ENCODE measurements at regions not wholly inside any gene's neighbourhood (a gene's known extent, or its start where the extent isn't known, plus 50 kb on each side); places are given as distances from the start of the nearest gene placed in this dataset.

GRCh38 chr13:105083992-105084391 is 1451.5 kb downstream of the EFNB2 start:
- no peak for TF ChIP-seq CEBPB (IDR thresholded peaks at IDR 0.05)
- TF ChIP-seq, protein P1, sequence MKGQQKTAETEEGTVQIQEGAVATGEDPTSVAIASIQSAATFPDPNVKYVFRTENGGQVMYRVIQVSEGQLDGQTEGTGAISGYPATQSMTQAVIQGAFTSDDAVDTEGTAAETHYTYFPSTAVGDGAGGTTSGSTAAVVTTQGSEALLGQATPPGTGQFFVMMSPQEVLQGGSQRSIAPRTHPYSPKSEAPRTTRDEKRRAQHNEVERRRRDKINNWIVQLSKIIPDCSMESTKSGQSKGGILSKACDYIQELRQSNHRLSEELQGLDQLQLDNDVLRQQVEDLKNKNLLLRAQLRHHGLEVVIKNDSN (IDR thresholded peaks at IDR 0.05) = no peak
